OCI-LY1 (cell line): ENCODE measurements at regions not wholly inside any gene's neighbourhood (a gene's known extent, or its start where the extent isn't known, plus 50 kb on each side); places are given as distances from the start of the nearest gene placed in this dataset.

Source experiments
- H2AFZ ChIP-seq: fragments of 200-600 bp; sonication (generic), shearing (Covaris generic); 2 replicates; pipeline ENCODE4 v1.6.0; 2014; ENCODE audit warnings: antibody characterized with exemption, mild to moderate bottlenecking, low read length
- H3F3A ChIP-seq: fragments of 200-600 bp; sonication (generic), shearing (Covaris generic); 2 replicates; pipeline ENCODE4 v1.6.0; 2014; ENCODE audit warnings: mild to moderate bottlenecking, antibody characterized with exemption, low read length, moderate library complexity; ENCODE audit not compliant: insufficient read depth
- H3K27ac ChIP-seq: fragments of 200-600 bp; sonication (generic); 2 replicates; pipeline ENCODE4 v1.5.1; 2014; ENCODE audit warnings: low read length, mixed run types, mild to moderate bottlenecking, low read depth; ENCODE audit not compliant: poor library complexity, severe bottlenecking
- H3K27me3 ChIP-seq: fragments of 200-600 bp; sonication (generic); 2 replicates; pipeline ENCODE4 v1.6.0; 2014; ENCODE audit warnings: antibody characterized with exemption, mild to moderate bottlenecking, low read length, moderate library complexity; ENCODE audit not compliant: insufficient read depth
- H3K36me3 ChIP-seq: fragments of 200-600 bp; sonication (generic); 2 replicates; pipeline ENCODE4 v1.6.1; 2014; ENCODE audit warnings: mild to moderate bottlenecking, antibody characterized with exemption, low read length, moderate library complexity, mixed read lengths; ENCODE audit not compliant: insufficient read depth
- H3K4me1 ChIP-seq: fragments of 200-600 bp; sonication (generic); 2 replicates; pipeline ENCODE4 v1.5.1; 2014; ENCODE audit warnings: mild to moderate bottlenecking, low read length, moderate library complexity; ENCODE audit not compliant: insufficient read depth, severe bottlenecking
- H3K4me2 ChIP-seq: fragments of 200-600 bp; sonication (generic), shearing (Covaris generic); 2 replicates; pipeline ENCODE4 v1.6.1; 2014; ENCODE audit warnings: low read length
- H3K4me3 ChIP-seq: fragments of 200-600 bp; sonication (generic); 2 replicates; pipeline ENCODE4 v1.5.1; 2014; ENCODE audit warnings: low read length, low read depth, mild to moderate bottlenecking, mixed read lengths; ENCODE audit not compliant: poor library complexity, severe bottlenecking
- H3K79me2 ChIP-seq: fragments of 200-600 bp; shearing (Covaris generic); 2 replicates; pipeline ENCODE4 v1.6.1; 2016; ENCODE audit warnings: mixed run types, low read length, mixed read lengths; ENCODE audit not compliant: insufficient read depth
- H3K9ac ChIP-seq: fragments of 200-600 bp; sonication (generic), shearing (Covaris generic); 2 replicates; pipeline ENCODE4 v1.6.1; 2014; ENCODE audit warnings: mild to moderate bottlenecking, low read length, mixed read lengths
- H3K9me2 ChIP-seq: fragments of 200-600 bp; sonication (generic), shearing (Covaris generic); 2 replicates; pipeline ENCODE4 v1.6.1; 2014; ENCODE audit warnings: low read depth, mild to moderate bottlenecking, low read length, mixed read lengths
- H3K9me3 ChIP-seq: fragments of 200-600 bp; shearing (Covaris generic); 2 replicates; pipeline ENCODE4 v1.6.1; 2014; ENCODE audit warnings: low read length, mixed read lengths
- H4K20me1 ChIP-seq: fragments of 200-600 bp; sonication (generic), shearing (Covaris generic); 2 replicates; pipeline ENCODE4 v1.6.0; 2016; ENCODE audit warnings: mild to moderate bottlenecking, low read length; ENCODE audit not compliant: insufficient read depth
- CTCF ChIP-seq: fragments of 200-600 bp; sonication (generic), shearing (Covaris generic); IDR thresholded peaks from 2 replicates; pipeline ENCODE4 v1.5.1; 2017; ENCODE audit warnings: mild to moderate bottlenecking, antibody characterized with exemption, low read length, moderate library complexity, mixed read lengths
- EZH2 ChIP-seq: fragments of 200-600 bp; sonication (generic), shearing (Covaris generic); IDR thresholded peaks from 2 replicates; pipeline ENCODE4 v1.8.0; 2017; ENCODE audit warnings: borderline replicate concordance, mixed run types, mild to moderate bottlenecking, antibody characterized with exemption, low read length, moderate library complexity, mixed read lengths

GRCh38 chr6:9455864-9456658 lies 958.8 kb downstream of the TFAP2A start:
- H3K4me2 ChIP-seq, result no peak overlapping the region
- H3K79me2 ChIP-seq, result no peaks in the 10 kb centered on the region
- no peaks in the 10 kb centered on the region for H3K36me3 ChIP-seq
- TF ChIP-seq CTCF (no peak), EZH2 (no peak)
- no peaks in the 10 kb centered on the region for H3K9me3 ChIP-seq
- H3K27ac ChIP-seq, result no peak overlapping the region
- H3K9me2 ChIP-seq, result no peaks in the 10 kb centered on the region
- no peaks in the 10 kb centered on the region for H3K27me3 ChIP-seq
- H3K4me3 ChIP-seq, result no peak overlapping the region
- no peaks in the 10 kb centered on the region for H3F3A ChIP-seq
- no peak overlapping the region for H3K9ac ChIP-seq
- no peaks in the 10 kb centered on the region for H3K4me1 ChIP-seq
- H2AFZ ChIP-seq, result no peak overlapping the region
- no peaks in the 10 kb centered on the region for H4K20me1 ChIP-seq

GRCh38 chr6:9439621-9440330 lies 975.1 kb downstream of the TFAP2A start:
- Histone ChIP-seq H3K9me3 (no peaks in the 10 kb centered on the region), H3K27ac (no peak overlapping the region), H3K4me2 (no peak overlapping the region), H2AFZ (no peak overlapping the region), H3K36me3 (no peaks in the 10 kb centered on the region), H3K4me3 (no peak overlapping the region), H3K9ac (no peak overlapping the region), H4K20me1 (no peaks in the 10 kb centered on the region), H3F3A (no peaks in the 10 kb centered on the region), H3K79me2 (no peaks in the 10 kb centered on the region), H3K9me2 (no peaks in the 10 kb centered on the region), H3K27me3 (no peaks in the 10 kb centered on the region), H3K4me1 (no peaks in the 10 kb centered on the region)
- TF ChIP-seq CTCF (no peak), EZH2 (no peak)

GRCh38 chr6:9437836-9438235 lies 977.0 kb downstream of the TFAP2A start:
- Histone ChIP-seq H3K27ac (no peak overlapping the region), H3K4me1 (no peaks in the 10 kb centered on the region), H3K36me3 (no peaks in the 10 kb centered on the region), H3K9me3 (no peaks in the 10 kb centered on the region), H3K9ac (no peak overlapping the region), H3K4me2 (no peak overlapping the region), H3K27me3 (no peaks in the 10 kb centered on the region), H3K9me2 (no peaks in the 10 kb centered on the region), H2AFZ (no peak overlapping the region), H3K4me3 (no peak overlapping the region), H4K20me1 (no peaks in the 10 kb centered on the region), H3K79me2 (no peaks in the 10 kb centered on the region), H3F3A (no peaks in the 10 kb centered on the region)
- TF ChIP-seq EZH2, result no peak
- TF ChIP-seq CTCF, result no peak
